BE2C (cell line): ENCODE measurements at regions not wholly inside any gene's neighbourhood (a gene's known extent, or its start where the extent isn't known, plus 50 kb on each side); places are given as distances from the start of the nearest gene placed in this dataset.

Experiments used
- DNase-seq: peaks from one replicate; pipeline ENCODE4 v3.0.0-alpha.2; 2020
- H3K27me3 ChIP-seq: fragments of 250-450 bp; sonication (Bioruptor Pico); 2 replicates; pipeline ENCODE4 v1.5.1; 2020; ENCODE audit warnings: mild to moderate bottlenecking
- H3K36me3 ChIP-seq: fragments of 250-450 bp; sonication (Bioruptor Pico); 2 replicates; pipeline ENCODE4 v1.5.1; 2020; ENCODE audit warnings: mild to moderate bottlenecking
- H3K4me1 ChIP-seq: fragments of 250-450 bp; sonication (Bioruptor Pico); 2 replicates; pipeline ENCODE4 v1.5.1; 2020
- H3K4me3 ChIP-seq: 2 replicates; pipeline ENCODE4 v1.5.1; 2011; ENCODE audit warnings: low read depth, low read length
- H3K9me3 ChIP-seq: fragments of 250-450 bp; sonication (Bioruptor Pico); 2 replicates; pipeline ENCODE4 v1.5.1; 2020
- CTCF ChIP-seq: IDR thresholded peaks from 2 replicates; pipeline ENCODE4 v1.5.1; 2012; ENCODE audit warnings: mild to moderate bottlenecking, low read depth, low read length

GRCh38 chr7:152537639-152538038 lies 101.8 kb upstream of the KMT2C start:
- Histone ChIP-seq H3K27me3 (no peaks in the 10 kb centered on the region), H3K4me1 (no peaks in the 10 kb centered on the region), H3K9me3 (no peaks in the 10 kb centered on the region), H3K36me3 (no peaks in the 10 kb centered on the region), H3K4me3 (no peak overlapping the region)
- TF ChIP-seq CTCF = no peak
- DNase-seq = no peak

- Histone ChIP-seq H3K4me1 (no peaks in the 10 kb centered on the region), H3K4me3 (no peak overlapping the region), H3K36me3 (no peaks in the 10 kb centered on the region), H3K9me3 (no peaks in the 10 kb centered on the region), H3K27me3 (no peaks in the 10 kb centered on the region)
- no peak for DNase-seq
- TF ChIP-seq CTCF = no peak
These were observed 92.8 kb upstream of the KMT2C start for GRCh38 chr7:152528612-152529011.

- Histone ChIP-seq H3K4me1 (no peaks in the 10 kb centered on the region), H3K27me3 (no peaks in the 10 kb centered on the region), H3K4me3 (no peak overlapping the region), H3K36me3 (no peaks in the 10 kb centered on the region), H3K9me3 (no peaks in the 10 kb centered on the region)
- no peak for DNase-seq
- no peak for TF ChIP-seq CTCF
These were observed 91.8 kb upstream of the KMT2C start for GRCh38 chr7:152527610-152528032.

GRCh38 chr7:152523916-152524315 lies 88.1 kb upstream of the KMT2C start:
- DNase-seq = no peak
- H3K9me3 ChIP-seq = no peaks in the 10 kb centered on the region
- no peak for TF ChIP-seq CTCF
- H3K4me1 ChIP-seq = no peaks in the 10 kb centered on the region
- no peaks in the 10 kb centered on the region for H3K36me3 ChIP-seq
- H3K4me3 ChIP-seq = no peak overlapping the region
- no peaks in the 10 kb centered on the region for H3K27me3 ChIP-seq

GRCh38 chr7:152522571-152523067 lies 86.8 kb upstream of the KMT2C start:
- peak; percentile 42 for DNase-seq
- H3K4me3 ChIP-seq = peak overlapping the region; percentile 63
- H3K9me3 ChIP-seq = no peaks in the 10 kb centered on the region
- H3K4me1 ChIP-seq = no peaks in the 10 kb centered on the region
- no peaks in the 10 kb centered on the region for H3K27me3 ChIP-seq
- no peaks in the 10 kb centered on the region for H3K36me3 ChIP-seq
- no peak for TF ChIP-seq CTCF

GRCh38 chr7:152521420-152522337 lies 85.9 kb upstream of the KMT2C start:
- Histone ChIP-seq H3K27me3 (no peaks in the 10 kb centered on the region), H3K4me3 (no peak overlapping the region), H3K36me3 (no peaks in the 10 kb centered on the region), H3K4me1 (no peaks in the 10 kb centered on the region), H3K9me3 (no peaks in the 10 kb centered on the region)
- TF ChIP-seq CTCF = no peak
- DNase-seq = no peak
